Activated T-cell treated with anti-CD3 and anti-CD28 coated beads, Interleukin-2, amount 50 U/mL, for 48 hours (primary cell): ENCODE measurements at regions not wholly inside any gene's neighbourhood (a gene's known extent, or its start where the extent isn't known, plus 50 kb on each side); places are given as distances from the start of the nearest gene placed in this dataset.

Experiments
- DNase-seq, 2 experiments: peaks; one replicate each; pipeline ENCODE4 v3.0.0-alpha.2; 2020

- no peak for DNase-seq
Measured at GRCh38 chr17:77478281-77478680, 337.5 kb downstream of the SEC14L1 start.

- DNase-seq = no peak
Measured at GRCh38 chr17:77478899-77479298, 338.1 kb downstream of the SEC14L1 start.

GRCh38 chr17:77479372-77480198, 338.8 kb downstream of the SEC14L1 start:
- DNase-seq = no peak

GRCh38 chr17:77480199-77480508, 339.4 kb downstream of the SEC14L1 start:
- DNase-seq = no peak

- no peak for DNase-seq
Measured at GRCh38 chr17:77480509-77481215, 339.9 kb downstream of the SEC14L1 start.

GRCh38 chr17:77481476-77482374, 341.0 kb downstream of the SEC14L1 start:
- DNase-seq = no peak

- DNase-seq = no peak
Measured at GRCh38 chr17:77482375-77483127, 341.8 kb downstream of the SEC14L1 start.

- no peak for DNase-seq
Measured at GRCh38 chr17:77483128-77483598, 342.4 kb downstream of the SEC14L1 start.

- no peak for DNase-seq
Measured at GRCh38 chr17:77484111-77484510, 343.3 kb downstream of the SEC14L1 start.

- DNase-seq = no peak
Measured at GRCh38 chr17:77485089-77485833, 344.5 kb downstream of the SEC14L1 start.

GRCh38 chr17:77487211-77487629, 346.5 kb downstream of the SEC14L1 start:
- DNase-seq = no peak

GRCh38 chr17:77487677-77488530, 347.1 kb downstream of the SEC14L1 start:
- DNase-seq = no peak

- DNase-seq = no peak
Measured at GRCh38 chr17:77488531-77489238, 347.9 kb downstream of the SEC14L1 start.

GRCh38 chr17:77489239-77489892, 348.6 kb downstream of the SEC14L1 start:
- no peak for DNase-seq

GRCh38 chr17:77489893-77490255, 349.1 kb downstream of the SEC14L1 start:
- no peak for DNase-seq

- no peak for DNase-seq
Measured at GRCh38 chr17:77490361-77491183, 349.8 kb downstream of the SEC14L1 start.

- no peak for DNase-seq
Measured at GRCh38 chr17:77491921-77492445, 351.2 kb downstream of the SEC14L1 start.
